Left ventricle myocardium inferior (tissue), 1 donor: ENCODE measurements at regions not wholly inside any gene's neighbourhood (a gene's known extent, or its start where the extent isn't known, plus 50 kb on each side); places are given as distances from the start of the nearest gene placed in this dataset.

Experiments
- DNase-seq: peaks from one replicate; pipeline ENCODE4 v3.0.0-alpha.2; 2020
- H3K27ac ChIP-seq: fragments of 200-600 bp; replicated peaks from 2 replicates; pipeline ENCODE4 v1.8.0; 2021
- H3K27me3 ChIP-seq: fragments of 200-600 bp; 2 replicates; pipeline ENCODE4 v1.8.0; 2021; ENCODE audit warnings: low read depth
- H3K36me3 ChIP-seq: fragments of 200-600 bp; 2 replicates; pipeline ENCODE4 v1.8.0; 2021
- H3K4me1 ChIP-seq: fragments of 200-600 bp; 2 replicates; pipeline ENCODE4 v1.8.0; 2021
- H3K4me3 ChIP-seq: fragments of 200-600 bp; 2 replicates; pipeline ENCODE4 v1.8.0; 2021; ENCODE audit warnings: mild to moderate bottlenecking, moderate library complexity
- H3K9me3 ChIP-seq: fragments of 200-600 bp; replicated peaks from 2 replicates; pipeline ENCODE4 v1.8.0; 2021
- intact Hi-C: fragments of 100-400 bp; cut with micrococcal nuclease; formaldehyde crosslinking; loops from one replicate; pipeline ENCODE4 v1.11.0; 2022
- TF ChIP-seq, protein P1 (sequence below): fragments of 200-600 bp; IDR thresholded peaks from 2 replicates; pipeline ENCODE4 v1.8.0; 2021; ENCODE audit warnings: antibody characterized with exemption, mild to moderate bottlenecking, borderline replicate concordance
- donor health status: DM: no; HTN: yes; CAD: no; lungs with severe emphysema.

DNA sequence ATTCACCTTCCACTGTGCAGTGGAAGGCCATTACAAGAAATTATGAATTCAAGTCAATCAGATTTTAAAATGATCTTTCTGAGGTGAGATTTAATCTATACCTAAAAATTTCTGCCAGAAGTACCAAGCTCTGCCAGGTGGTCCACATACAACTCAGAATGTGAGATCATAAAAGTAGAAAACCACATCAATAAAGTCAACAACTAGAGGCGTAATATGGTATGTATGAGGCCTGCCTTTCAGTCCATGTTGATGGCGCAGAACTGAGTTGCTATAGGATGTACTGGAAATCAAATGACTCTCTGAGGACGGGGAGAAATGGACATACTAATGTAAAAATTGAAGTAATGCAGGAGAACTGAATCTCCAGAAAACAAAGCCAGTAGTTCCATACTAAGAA lies 163.8 kb upstream of the FBXL4 start:
- TF ChIP-seq, protein P1, sequence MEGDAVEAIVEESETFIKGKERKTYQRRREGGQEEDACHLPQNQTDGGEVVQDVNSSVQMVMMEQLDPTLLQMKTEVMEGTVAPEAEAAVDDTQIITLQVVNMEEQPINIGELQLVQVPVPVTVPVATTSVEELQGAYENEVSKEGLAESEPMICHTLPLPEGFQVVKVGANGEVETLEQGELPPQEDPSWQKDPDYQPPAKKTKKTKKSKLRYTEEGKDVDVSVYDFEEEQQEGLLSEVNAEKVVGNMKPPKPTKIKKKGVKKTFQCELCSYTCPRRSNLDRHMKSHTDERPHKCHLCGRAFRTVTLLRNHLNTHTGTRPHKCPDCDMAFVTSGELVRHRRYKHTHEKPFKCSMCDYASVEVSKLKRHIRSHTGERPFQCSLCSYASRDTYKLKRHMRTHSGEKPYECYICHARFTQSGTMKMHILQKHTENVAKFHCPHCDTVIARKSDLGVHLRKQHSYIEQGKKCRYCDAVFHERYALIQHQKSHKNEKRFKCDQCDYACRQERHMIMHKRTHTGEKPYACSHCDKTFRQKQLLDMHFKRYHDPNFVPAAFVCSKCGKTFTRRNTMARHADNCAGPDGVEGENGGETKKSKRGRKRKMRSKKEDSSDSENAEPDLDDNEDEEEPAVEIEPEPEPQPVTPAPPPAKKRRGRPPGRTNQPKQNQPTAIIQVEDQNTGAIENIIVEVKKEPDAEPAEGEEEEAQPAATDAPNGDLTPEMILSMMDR, result no peak
- DNase-seq, result no peak
- H3K36me3 ChIP-seq, result no peaks in the 10 kb centered on the region
- no peaks in the 10 kb centered on the region for H3K9me3 ChIP-seq
- intact Hi-C loops, result no loop called here
- no peak overlapping the region for H3K27ac ChIP-seq
- peaks cover 6% of the 10 kb centered on the region for H3K4me1 ChIP-seq
- peaks cover 17% of the 10 kb centered on the region for H3K27me3 ChIP-seq
- H3K4me3 ChIP-seq, result no peak overlapping the region

DNA sequence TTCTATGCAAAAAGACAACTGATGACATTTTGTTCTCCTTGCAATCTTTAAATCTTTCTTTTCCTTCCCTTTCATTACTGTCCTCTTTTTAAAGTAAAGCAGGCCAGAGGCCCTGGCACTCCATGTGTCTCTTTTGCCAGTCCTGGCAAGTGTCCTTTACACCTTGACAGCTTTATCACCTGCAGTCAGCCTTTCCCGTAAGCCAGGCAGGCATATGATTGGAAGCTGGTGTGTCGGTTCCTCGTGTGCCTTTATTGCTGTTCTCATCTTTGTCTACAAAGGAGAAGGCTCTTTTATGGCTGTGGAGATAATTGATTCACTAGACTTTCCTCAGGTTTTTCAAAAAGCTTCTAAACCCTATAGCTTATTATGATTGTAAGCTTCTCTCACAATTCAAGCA lies 162.3 kb upstream of the FBXL4 start:
- intact Hi-C loops, result no loop called here
- no peaks in the 10 kb centered on the region for H3K9me3 ChIP-seq
- DNase-seq, result no peak
- H3K27ac ChIP-seq, result no peak overlapping the region
- H3K36me3 ChIP-seq, result no peaks in the 10 kb centered on the region
- H3K4me1 ChIP-seq, result peaks cover 6% of the 10 kb centered on the region
- TF ChIP-seq, protein P1, result no peak
- peaks cover 17% of the 10 kb centered on the region for H3K27me3 ChIP-seq
- H3K4me3 ChIP-seq, result no peak overlapping the region

DNA sequence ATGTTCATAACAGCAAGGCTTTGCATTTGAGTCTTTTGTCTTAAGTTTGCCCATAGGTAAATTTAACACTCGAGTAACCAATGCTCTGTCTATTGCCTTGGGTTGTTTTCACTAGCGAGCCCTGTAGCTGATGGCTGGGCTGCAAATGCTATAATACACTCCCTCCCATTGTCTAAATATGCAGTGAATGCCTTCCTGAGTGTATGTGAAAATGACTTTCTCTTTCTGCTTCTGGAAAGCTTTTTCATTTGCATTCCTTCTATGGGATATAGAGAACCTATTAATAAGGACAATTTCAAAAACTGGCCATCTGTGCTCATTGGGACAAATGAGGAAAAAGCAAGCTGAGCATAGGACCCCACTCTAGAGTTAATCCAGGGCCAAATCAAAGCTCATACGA lies 156.5 kb upstream of the FBXL4 start:
- intact Hi-C loops, result no loop called here
- TF ChIP-seq, protein P1, result no peak
- Histone ChIP-seq H3K27me3 (peaks cover 8% of the 10 kb centered on the region), H3K9me3 (no peaks in the 10 kb centered on the region), H3K27ac (no peak overlapping the region), H3K4me1 (no peaks in the 10 kb centered on the region), H3K36me3 (no peaks in the 10 kb centered on the region), H3K4me3 (no peak overlapping the region)
- no peak for DNase-seq

DNA sequence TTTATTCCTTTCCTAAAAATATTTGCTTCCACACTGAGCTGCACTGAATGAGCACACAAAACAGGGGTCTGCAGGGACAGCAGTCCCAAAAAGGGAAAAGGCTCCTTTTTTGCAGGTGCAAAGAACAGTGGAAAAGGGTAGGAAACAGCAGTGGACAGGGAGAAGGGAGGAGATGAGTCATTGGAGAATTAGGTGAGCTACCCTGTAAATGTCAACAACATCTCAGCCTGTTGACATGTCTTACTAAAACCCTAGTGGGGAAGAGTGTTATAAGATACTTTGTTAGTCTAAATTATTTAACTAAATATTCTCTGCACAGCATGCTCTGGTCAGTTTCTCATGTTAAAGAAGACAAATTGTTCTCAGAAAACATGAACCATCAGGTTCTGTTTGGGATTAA lies 151.5 kb upstream of the FBXL4 start:
- Histone ChIP-seq H3K27me3 (peaks cover 9% of the 10 kb centered on the region), H3K4me1 (no peaks in the 10 kb centered on the region), H3K4me3 (no peak overlapping the region), H3K36me3 (no peaks in the 10 kb centered on the region), H3K27ac (no peak overlapping the region), H3K9me3 (no peaks in the 10 kb centered on the region)
- intact Hi-C loops, result no loop called here
- TF ChIP-seq, protein P1, result no peak
- DNase-seq, result no peak

DNA sequence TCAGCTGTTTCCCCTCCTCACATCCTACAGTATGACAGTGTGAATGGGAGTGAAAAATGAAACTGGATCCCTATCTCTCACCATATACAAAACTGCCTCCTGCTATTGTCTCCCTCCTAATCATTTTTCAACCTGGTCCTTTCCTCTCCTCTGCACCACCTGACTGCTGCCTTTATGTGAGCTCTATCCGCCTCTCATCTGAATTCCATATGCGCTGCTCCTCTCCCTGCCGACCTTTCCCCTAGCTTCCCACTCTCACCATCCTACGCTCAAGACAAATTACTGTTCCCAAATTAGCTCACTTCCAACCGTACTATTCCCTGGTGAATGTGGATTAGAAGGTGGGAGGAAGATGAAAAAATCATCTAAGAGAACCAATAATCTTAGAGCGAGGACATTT lies 148.4 kb upstream of the FBXL4 start:
- no peak for DNase-seq
- intact Hi-C loops, result no loop called here
- Histone ChIP-seq H3K4me1 (no peaks in the 10 kb centered on the region), H3K36me3 (no peaks in the 10 kb centered on the region), H3K27ac (no peak overlapping the region), H3K4me3 (no peak overlapping the region), H3K9me3 (no peaks in the 10 kb centered on the region), H3K27me3 (peaks cover 26% of the 10 kb centered on the region)
- TF ChIP-seq, protein P1, result no peak
